HG03457 (cell line): ENCODE measurements at regions not wholly inside any gene's neighbourhood (a gene's known extent, or its start where the extent isn't known, plus 50 kb on each side); places are given as distances from the start of the nearest gene placed in this dataset.

Experiments used
- ATAC-seq: cut with Tn5 transposase; IDR thresholded peaks from one replicate; pipeline ENCODE4 v1.9.1; 2021; ENCODE audit warnings: moderate number of reproducible peaks; ENCODE audit not compliant: unreplicated experiment

GRCh38 chr17:72531729-72532128 lies 410.9 kb downstream of the SOX9 start:
- ATAC-seq, result no peak

DNA sequence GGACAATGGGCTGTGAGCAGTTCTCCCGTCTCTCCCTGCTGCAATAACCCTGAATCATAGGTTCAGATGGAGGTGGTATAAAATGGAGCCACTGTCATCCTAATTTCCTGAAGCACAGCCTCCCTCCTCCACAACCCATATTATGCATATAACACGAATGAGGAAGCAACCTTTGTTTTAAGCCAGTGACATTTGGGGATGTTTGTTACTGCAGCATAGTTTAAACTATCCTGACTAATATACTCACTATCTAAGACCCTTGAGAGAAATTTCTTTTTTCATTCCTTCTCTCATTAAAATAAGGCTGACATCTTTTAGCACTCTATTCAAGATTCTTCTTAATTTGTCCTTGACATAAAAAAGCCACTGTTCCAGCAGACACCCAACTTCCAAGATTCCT lies 413.4 kb downstream of the SOX9 start:
- no peak for ATAC-seq

- ATAC-seq, result no peak
Observed at GRCh38 chr17:72534776-72535175, 414.0 kb downstream of the SOX9 start.

- no peak for ATAC-seq
Observed at GRCh38 chr17:72535346-72535745, 414.5 kb downstream of the SOX9 start.

GRCh38 chr17:72535779-72536178 lies 415.0 kb downstream of the SOX9 start:
- no peak for ATAC-seq

- ATAC-seq, result no peak
Observed at GRCh38 chr17:72536788-72537187, 416.0 kb downstream of the SOX9 start.

GRCh38 chr17:72538443-72538842 lies 417.6 kb downstream of the SOX9 start:
- ATAC-seq, result no peak

GRCh38 chr17:72538901-72539352 lies 418.1 kb downstream of the SOX9 start:
- ATAC-seq, result no peak

- ATAC-seq, result peak; percentile 80
Observed at GRCh38 chr17:72539981-72540897, 419.4 kb downstream of the SOX9 start.

DNA sequence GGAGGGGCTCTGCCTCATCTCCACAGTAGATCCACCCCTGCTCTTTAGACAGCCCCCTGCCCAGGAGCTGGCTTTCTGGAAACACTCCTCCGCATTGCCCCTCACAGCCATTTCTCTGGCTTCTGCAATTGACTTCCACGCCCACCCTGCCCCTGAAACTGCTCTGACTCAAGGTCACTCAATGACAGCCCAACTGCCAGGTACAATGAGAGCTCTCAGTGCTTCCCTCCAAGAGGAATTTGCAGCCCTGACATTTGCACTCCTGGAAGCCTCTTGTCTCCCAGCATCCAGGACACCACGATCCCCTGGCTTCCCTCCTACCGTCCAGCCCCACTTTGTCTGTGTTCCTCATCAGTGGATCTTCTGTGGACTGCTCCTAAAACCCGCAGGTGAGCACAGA lies 421.5 kb downstream of the SOX9 start:
- ATAC-seq, result no peak

DNA sequence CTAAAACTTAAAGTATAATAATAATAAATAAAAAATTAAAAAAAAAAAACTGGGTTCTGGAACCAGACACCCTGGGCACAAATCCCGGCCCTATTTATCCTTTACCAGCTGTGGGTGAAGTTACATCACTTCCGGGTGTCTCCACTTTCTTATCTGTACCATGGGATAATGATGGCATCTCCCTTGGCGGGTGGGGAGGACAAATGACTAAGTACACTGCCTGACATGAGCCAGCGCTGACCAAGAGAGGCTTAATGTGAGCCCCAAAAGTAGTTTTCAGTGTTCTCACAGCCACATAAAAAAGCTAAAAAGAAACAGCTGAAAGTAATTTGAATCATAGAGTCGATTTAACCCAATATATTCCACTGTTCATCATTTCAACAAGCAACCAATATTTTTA lies 424.9 kb downstream of the SOX9 start:
- no peak for ATAC-seq

GRCh38 chr17:72553051-72553755 lies 432.4 kb downstream of the SOX9 start:
- ATAC-seq, result no peak

DNA sequence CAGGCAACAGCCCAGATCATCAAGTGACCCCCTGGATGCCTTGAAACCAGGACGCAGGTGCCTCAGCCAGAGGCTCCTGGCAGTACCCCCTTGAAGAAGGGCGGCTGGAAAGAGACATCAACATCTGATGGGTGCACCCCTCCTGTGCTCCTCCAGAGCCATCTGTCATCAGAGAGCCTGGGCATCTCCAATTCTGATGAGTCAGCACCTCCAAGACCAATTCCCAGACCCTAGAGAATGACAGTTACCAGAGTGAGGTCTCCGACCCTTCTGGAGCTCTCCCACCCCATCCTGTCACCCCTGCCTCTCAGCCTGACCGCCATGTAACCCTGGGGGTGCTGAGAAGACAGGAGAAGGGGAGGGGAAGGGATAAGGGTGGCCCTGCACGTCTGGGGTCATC lies 433.7 kb downstream of the SOX9 start:
- ATAC-seq, result no peak

DNA sequence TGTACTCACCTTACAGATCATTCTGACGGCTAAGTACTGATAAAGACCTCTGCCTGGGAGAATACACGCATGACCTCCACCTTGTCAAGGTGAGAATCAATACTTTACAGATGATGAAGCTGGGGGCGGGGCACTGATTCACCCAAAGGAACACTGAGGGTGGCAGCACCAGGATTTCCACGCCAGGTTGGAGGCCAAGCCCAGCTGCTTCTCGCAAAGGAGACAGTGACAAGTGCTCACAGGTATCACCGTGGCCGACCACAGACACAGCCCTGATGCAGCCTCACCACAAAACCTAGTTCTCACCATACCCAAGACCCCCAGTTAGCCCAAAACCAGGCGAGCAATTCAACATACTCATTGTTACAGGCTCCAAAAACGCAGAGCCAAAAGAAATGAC lies 434.2 kb downstream of the SOX9 start:
- no peak for ATAC-seq

- ATAC-seq, result peak; percentile 60
Observed at GRCh38 chr17:72556944-72557826, 436.4 kb downstream of the SOX9 start.

DNA sequence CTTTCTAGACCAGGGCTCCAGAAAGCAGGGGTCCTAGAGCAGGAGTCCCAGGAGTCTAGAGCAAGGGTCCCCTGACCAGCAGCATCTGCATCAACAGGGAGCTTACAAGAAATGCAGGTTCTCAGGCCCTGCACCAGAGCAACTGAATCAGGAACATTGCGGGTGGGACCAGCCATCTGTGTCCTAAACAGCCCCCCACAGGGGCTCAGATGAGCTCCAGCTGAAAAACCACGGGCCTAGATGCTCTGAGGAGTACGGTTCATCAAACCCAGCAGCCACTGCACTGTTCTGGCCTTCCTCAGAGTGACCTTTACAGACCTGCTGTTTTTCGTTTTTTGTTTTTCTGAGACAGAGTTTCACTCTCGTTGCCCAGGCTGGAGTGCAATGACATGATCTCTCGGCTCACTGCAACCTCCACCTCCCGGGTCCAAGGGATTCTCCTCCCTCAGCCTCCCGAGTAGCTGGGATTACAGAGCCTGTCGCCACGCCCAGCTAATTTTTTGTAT lies 438.2 kb downstream of the SOX9 start:
- ATAC-seq, result no peak

DNA sequence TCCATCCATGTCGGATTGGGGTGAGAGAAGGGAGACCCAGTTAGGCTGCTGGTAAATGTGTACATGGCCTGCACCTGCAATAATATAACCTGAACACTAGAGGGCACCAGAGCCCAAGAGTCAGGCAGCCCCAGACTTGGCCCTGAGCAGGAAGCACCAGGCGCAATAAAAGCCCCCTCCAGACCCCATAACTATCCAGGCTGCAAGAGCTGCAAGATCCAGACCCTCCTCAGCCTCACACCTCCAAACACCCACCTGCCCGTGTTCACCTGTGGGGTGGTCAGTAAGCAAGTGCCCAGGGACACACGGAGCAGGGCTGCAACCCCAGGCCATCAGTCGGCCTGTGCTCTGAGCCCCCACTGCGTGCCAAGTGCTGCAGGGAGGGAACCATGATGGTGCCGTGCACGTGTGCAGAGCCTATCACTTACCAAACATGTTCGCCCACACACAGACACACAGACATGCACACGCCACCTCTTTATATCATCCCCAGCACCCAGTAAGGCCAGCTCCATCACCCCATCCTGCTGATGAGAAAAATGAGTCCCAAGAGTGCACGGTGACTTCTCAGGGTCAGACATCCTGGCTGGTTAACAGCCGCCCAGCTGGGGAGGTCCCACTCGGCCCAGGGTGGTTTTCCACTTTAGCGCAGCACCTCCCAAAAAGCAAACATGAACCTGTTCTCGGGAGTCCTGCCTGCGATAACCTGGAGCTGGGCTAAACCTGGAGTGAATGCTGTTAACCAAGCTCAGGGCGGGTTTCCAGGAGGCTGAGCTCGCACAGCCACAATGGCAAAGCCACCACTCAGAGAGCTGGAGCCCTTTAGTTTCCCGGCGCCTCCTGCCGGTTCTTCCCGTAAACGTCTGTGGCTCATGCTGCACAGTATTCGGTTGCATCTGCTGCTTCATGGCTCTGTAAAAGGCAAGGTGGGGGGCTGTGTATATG lies 439.8 kb downstream of the SOX9 start:
- no peak for ATAC-seq

- ATAC-seq, result no peak
Observed at GRCh38 chr17:72561266-72561665, 440.4 kb downstream of the SOX9 start.

GRCh38 chr17:72561680-72562079 lies 440.9 kb downstream of the SOX9 start:
- ATAC-seq, result no peak
